Forelimb muscle (tissue), 1 donor: ENCODE measurements at regions not wholly inside any gene's neighbourhood (a gene's known extent, or its start where the extent isn't known, plus 50 kb on each side); places are given as distances from the start of the nearest gene placed in this dataset.

Source experiments
- DNase-seq: peaks from one replicate; pipeline ENCODE4 v3.0.0-alpha.2; 2013; ENCODE audit warnings: low read depth

- no peak for DNase-seq
Measured at GRCh38 chr15:96247621-96248305, 82.7 kb upstream of the NR2F2 start.

GRCh38 chr15:96252148-96252547 lies 78.4 kb upstream of the NR2F2 start:
- no peak for DNase-seq

GRCh38 chr15:96253006-96253747 lies 77.3 kb upstream of the NR2F2 start:
- DNase-seq = no peak

- no peak for DNase-seq
Measured at GRCh38 chr15:96254173-96254572, 76.3 kb upstream of the NR2F2 start.

- no peak for DNase-seq
Measured at GRCh38 chr15:96255599-96255998, 74.9 kb upstream of the NR2F2 start.

GRCh38 chr15:96261575-96262034 lies 68.9 kb upstream of the NR2F2 start:
- DNase-seq = no peak

- no peak for DNase-seq
Measured at GRCh38 chr15:96262097-96262496, 68.4 kb upstream of the NR2F2 start.

GRCh38 chr15:96262549-96263489 lies 67.7 kb upstream of the NR2F2 start:
- DNase-seq = no peak

- no peak for DNase-seq
Measured at GRCh38 chr15:96264351-96264798, 66.1 kb upstream of the NR2F2 start.

- no peak for DNase-seq
Measured at GRCh38 chr15:96264801-96265515, 65.5 kb upstream of the NR2F2 start.

- DNase-seq = no peak
Measured at GRCh38 chr15:96266456-96266855, 64.0 kb upstream of the NR2F2 start.

GRCh38 chr15:96267463-96267862 lies 63.0 kb upstream of the NR2F2 start:
- no peak for DNase-seq

- DNase-seq = no peak
Measured at GRCh38 chr15:96268442-96269204, 61.9 kb upstream of the NR2F2 start.

GRCh38 chr15:96270581-96271172 lies 59.8 kb upstream of the NR2F2 start:
- DNase-seq = no peak

GRCh38 chr15:96272427-96272826 lies 58.1 kb upstream of the NR2F2 start:
- no peak for DNase-seq

GRCh38 chr15:96273317-96274086 lies 57.0 kb upstream of the NR2F2 start:
- no peak for DNase-seq

- DNase-seq = no peak
Measured at GRCh38 chr15:96274087-96274440, 56.4 kb upstream of the NR2F2 start.

GRCh38 chr15:96274698-96275097 lies 55.8 kb upstream of the NR2F2 start:
- no peak for DNase-seq

GRCh38 chr15:96276438-96277210 lies 53.9 kb upstream of the NR2F2 start:
- DNase-seq = no peak
